Ovary (tissue), 3 donors: ENCODE measurements at regions not wholly inside any gene's neighbourhood (a gene's known extent, or its start where the extent isn't known, plus 50 kb on each side); places are given as distances from the start of the nearest gene placed in this dataset.

Source experiments
- POLR2A ChIP-seq: fragments of 450-650 bp; IDR thresholded peaks from one replicate; pipeline ENCODE4 v1.6.1; 2017; ENCODE audit warnings: antibody characterized with exemption, mild to moderate bottlenecking, moderate library complexity
- TF ChIP-seq, protein P1 (sequence below), 3 donors: fragments of 450-650 bp in 2 of 3; fragments of 200-600 bp in 1 of 3; IDR thresholded peaks; one replicate each; pipeline versions ENCODE4 v1.5.1 to v1.8.0; 2016 to 2022; ENCODE audit warnings: antibody characterized with exemption in 3 of 3, mild to moderate bottlenecking in 1 of 3
- donor health status: DM: no; HTN: no; CAD: no.

DNA sequence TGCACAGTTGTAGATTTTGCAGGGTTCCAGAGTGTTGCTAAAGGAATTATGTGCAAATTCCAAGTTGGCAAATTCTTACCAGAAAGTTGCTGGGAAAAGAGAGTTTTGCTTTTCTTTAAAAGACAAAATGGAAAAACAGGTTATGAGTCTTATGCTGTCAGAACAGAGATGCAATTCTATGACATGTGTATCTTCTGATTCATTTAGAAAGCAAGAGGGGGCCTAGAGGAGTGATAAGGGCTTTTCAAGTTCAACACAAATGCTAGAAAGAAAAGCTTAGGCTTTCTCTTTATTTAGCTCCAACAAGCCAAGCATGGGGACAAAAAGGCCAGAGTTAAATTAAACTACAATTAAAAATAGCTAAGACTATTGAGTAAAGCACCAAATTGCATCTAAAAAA lies 72.4 kb upstream of the GATB start:
- TF ChIP-seq, protein P1, sequence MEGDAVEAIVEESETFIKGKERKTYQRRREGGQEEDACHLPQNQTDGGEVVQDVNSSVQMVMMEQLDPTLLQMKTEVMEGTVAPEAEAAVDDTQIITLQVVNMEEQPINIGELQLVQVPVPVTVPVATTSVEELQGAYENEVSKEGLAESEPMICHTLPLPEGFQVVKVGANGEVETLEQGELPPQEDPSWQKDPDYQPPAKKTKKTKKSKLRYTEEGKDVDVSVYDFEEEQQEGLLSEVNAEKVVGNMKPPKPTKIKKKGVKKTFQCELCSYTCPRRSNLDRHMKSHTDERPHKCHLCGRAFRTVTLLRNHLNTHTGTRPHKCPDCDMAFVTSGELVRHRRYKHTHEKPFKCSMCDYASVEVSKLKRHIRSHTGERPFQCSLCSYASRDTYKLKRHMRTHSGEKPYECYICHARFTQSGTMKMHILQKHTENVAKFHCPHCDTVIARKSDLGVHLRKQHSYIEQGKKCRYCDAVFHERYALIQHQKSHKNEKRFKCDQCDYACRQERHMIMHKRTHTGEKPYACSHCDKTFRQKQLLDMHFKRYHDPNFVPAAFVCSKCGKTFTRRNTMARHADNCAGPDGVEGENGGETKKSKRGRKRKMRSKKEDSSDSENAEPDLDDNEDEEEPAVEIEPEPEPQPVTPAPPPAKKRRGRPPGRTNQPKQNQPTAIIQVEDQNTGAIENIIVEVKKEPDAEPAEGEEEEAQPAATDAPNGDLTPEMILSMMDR (IDR thresholded peaks at IDR 0.05): no peak
- no peak for TF ChIP-seq POLR2A
